ENCODE measurements at regions not wholly inside any gene's neighbourhood (a gene's known extent, or its start where the extent isn't known, plus 50 kb on each side); places are given as distances from the start of the nearest gene placed in this dataset.

DNA sequence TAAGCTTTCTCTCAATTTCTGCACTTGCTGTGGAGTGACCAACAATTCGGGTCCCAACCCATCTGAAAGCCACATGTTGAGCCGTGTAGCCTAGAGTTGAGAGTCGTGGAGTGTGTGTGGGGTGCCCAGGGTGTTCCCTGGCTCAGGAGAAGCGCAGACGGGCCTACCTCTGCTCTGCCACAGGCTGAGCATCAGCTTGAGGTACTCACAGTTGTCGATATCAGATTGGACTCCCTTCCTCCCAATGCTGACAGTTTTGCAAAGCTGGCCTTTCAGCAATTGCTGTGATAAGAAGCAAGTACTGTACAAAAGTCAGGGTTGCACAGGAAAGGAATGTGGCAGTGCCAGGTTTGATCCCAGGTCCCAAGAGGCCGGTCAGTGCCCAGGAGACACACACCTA is 133.4 kb upstream of the SPACA7 start:
- Histone ChIP-seq H3F3A (replicated peaks; ENCODE audit: low read depth) (no peaks in the 10 kb centered on the region), H4K20me1 (replicated peaks; ENCODE audit: insufficient read depth) (no peaks in the 10 kb centered on the region), H3K4me2 (no peak overlapping the region), H2AFZ (no peak overlapping the region), H3K79me2 (replicated peaks; ENCODE audit: insufficient read depth) (no peaks in the 10 kb centered on the region), H3K4me1 (ENCODE audit: insufficient read depth) (peaks cover 8% of the 10 kb centered on the region; the same call in 1 of the 2 replicates), H3K27ac (ENCODE audit: low read depth) (no peak overlapping the region), H3K27me3 (ENCODE audit: insufficient read depth) (no peaks in the 10 kb centered on the region), H3K9me2 (ENCODE audit: insufficient read depth) (no peaks in the 10 kb centered on the region; the same call in 1 of the 2 replicates), H3K4me3 (no peak overlapping the region), H3K36me3 (ENCODE audit: insufficient read depth) (no peaks in the 10 kb centered on the region)
- TF ChIP-seq EZH2phosphoT487 (IDR thresholded peaks at IDR 0.05; ENCODE audit: unreplicated experiment) (no peak), ZNF331 (CRISPR knock-in tag; IDR thresholded peaks at IDR 0.05; ENCODE audit: low read depth) (no peak), POLR2AphosphoS5 (IDR thresholded peaks at IDR 0.05; ENCODE audit: low read depth) (no peak), JUNB (IDR thresholded peaks at IDR 0.05; ENCODE audit: unreplicated experiment) (no peak), EZH2 (IDR thresholded peaks at IDR 0.05; ENCODE audit: low read depth, unreplicated experiment) (no peak), CREB1 (CRISPR knock-in tag; IDR thresholded peaks at IDR 0.05; ENCODE audit: low read depth) (no peak), STAT1 (IDR thresholded peaks at IDR 0.05; ENCODE audit: unreplicated experiment) (no peak), ZNF114 (CRISPR knock-in tag; IDR thresholded peaks at IDR 0.05) (no peak), NANOG (IDR thresholded peaks at IDR 0.05; ENCODE audit: borderline replicate concordance) (no peak)
- TF ChIP-seq, protein P1, sequence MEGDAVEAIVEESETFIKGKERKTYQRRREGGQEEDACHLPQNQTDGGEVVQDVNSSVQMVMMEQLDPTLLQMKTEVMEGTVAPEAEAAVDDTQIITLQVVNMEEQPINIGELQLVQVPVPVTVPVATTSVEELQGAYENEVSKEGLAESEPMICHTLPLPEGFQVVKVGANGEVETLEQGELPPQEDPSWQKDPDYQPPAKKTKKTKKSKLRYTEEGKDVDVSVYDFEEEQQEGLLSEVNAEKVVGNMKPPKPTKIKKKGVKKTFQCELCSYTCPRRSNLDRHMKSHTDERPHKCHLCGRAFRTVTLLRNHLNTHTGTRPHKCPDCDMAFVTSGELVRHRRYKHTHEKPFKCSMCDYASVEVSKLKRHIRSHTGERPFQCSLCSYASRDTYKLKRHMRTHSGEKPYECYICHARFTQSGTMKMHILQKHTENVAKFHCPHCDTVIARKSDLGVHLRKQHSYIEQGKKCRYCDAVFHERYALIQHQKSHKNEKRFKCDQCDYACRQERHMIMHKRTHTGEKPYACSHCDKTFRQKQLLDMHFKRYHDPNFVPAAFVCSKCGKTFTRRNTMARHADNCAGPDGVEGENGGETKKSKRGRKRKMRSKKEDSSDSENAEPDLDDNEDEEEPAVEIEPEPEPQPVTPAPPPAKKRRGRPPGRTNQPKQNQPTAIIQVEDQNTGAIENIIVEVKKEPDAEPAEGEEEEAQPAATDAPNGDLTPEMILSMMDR (conservative IDR thresholded peaks at IDR 0.05; ENCODE audit: low read depth in 2 of 2): no peak
- TF ChIP-seq, protein P2, sequence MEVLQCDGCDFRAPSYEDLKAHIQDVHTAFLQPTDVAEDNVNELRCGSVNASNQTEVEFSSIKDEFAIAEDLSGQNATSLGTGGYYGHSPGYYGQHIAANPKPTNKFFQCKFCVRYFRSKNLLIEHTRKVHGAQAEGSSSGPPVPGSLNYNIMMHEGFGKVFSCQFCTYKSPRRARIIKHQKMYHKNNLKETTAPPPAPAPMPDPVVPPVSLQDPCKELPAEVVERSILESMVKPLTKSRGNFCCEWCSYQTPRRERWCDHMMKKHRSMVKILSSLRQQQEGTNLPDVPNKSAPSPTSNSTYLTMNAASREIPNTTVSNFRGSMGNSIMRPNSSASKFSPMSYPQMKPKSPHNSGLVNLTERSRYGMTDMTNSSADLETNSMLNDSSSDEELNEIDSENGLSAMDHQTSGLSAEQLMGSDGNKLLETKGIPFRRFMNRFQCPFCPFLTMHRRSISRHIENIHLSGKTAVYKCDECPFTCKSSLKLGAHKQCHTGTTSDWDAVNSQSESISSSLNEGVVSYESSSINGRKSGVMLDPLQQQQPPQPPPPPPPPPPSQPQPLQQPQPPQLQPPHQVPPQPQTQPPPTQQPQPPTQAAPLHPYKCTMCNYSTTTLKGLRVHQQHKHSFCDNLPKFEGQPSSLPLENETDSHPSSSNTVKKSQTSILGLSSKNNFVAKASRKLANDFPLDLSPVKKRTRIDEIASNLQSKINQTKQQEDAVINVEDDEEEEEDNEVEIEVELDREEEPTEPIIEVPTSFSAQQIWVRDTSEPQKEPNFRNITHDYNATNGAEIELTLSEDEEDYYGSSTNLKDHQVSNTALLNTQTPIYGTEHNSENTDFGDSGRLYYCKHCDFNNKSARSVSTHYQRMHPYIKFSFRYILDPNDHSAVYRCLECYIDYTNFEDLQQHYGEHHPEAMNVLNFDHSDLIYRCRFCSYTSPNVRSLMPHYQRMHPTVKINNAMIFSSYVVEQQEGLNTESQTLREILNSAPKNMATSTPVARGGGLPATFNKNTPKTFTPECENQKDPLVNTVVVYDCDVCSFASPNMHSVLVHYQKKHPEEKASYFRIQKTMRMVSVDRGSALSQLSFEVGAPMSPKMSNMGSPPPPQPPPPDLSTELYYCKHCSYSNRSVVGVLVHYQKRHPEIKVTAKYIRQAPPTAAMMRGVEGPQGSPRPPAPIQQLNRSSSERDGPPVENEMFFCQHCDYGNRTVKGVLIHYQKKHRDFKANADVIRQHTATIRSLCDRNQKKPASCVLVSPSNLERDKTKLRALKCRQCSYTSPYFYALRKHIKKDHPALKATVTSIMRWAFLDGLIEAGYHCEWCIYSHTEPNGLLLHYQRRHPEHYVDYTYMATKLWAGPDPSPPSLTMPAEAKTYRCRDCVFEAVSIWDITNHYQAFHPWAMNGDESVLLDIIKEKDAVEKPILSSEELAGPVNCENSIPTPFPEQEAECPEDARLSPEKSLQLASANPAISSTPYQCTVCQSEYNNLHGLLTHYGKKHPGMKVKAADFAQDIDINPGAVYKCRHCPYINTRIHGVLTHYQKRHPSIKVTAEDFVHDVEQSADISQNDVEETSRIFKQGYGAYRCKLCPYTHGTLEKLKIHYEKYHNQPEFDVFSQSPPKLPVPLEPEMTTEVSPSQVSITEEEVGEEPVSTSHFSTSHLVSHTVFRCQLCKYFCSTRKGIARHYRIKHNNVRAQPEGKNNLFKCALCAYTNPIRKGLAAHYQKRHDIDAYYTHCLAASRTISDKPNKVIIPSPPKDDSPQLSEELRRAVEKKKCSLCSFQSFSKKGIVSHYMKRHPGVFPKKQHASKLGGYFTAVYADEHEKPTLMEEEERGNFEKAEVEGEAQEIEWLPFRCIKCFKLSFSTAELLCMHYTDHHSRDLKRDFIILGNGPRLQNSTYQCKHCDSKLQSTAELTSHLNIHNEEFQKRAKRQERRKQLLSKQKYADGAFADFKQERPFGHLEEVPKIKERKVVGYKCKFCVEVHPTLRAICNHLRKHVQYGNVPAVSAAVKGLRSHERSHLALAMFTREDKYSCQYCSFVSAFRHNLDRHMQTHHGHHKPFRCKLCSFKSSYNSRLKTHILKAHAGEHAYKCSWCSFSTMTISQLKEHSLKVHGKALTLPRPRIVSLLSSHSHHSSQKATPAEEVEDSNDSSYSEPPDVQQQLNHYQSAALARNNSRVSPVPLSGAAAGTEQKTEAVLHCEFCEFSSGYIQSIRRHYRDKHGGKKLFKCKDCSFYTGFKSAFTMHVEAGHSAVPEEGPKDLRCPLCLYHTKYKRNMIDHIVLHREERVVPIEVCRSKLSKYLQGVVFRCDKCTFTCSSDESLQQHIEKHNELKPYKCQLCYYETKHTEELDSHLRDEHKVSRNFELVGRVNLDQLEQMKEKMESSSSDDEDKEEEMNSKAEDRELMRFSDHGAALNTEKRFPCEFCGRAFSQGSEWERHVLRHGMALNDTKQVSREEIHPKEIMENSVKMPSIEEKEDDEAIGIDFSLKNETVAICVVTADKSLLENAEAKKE (CRISPR knock-in tag; IDR thresholded peaks at IDR 0.05): no peak
- TF ChIP-seq, protein P3, sequence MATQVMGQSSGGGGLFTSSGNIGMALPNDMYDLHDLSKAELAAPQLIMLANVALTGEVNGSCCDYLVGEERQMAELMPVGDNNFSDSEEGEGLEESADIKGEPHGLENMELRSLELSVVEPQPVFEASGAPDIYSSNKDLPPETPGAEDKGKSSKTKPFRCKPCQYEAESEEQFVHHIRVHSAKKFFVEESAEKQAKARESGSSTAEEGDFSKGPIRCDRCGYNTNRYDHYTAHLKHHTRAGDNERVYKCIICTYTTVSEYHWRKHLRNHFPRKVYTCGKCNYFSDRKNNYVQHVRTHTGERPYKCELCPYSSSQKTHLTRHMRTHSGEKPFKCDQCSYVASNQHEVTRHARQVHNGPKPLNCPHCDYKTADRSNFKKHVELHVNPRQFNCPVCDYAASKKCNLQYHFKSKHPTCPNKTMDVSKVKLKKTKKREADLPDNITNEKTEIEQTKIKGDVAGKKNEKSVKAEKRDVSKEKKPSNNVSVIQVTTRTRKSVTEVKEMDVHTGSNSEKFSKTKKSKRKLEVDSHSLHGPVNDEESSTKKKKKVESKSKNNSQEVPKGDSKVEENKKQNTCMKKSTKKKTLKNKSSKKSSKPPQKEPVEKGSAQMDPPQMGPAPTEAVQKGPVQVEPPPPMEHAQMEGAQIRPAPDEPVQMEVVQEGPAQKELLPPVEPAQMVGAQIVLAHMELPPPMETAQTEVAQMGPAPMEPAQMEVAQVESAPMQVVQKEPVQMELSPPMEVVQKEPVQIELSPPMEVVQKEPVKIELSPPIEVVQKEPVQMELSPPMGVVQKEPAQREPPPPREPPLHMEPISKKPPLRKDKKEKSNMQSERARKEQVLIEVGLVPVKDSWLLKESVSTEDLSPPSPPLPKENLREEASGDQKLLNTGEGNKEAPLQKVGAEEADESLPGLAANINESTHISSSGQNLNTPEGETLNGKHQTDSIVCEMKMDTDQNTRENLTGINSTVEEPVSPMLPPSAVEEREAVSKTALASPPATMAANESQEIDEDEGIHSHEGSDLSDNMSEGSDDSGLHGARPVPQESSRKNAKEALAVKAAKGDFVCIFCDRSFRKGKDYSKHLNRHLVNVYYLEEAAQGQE (IDR thresholded peaks at IDR 0.05; ENCODE audit: unreplicated experiment): no peak
- TF ChIP-seq, protein P4, sequence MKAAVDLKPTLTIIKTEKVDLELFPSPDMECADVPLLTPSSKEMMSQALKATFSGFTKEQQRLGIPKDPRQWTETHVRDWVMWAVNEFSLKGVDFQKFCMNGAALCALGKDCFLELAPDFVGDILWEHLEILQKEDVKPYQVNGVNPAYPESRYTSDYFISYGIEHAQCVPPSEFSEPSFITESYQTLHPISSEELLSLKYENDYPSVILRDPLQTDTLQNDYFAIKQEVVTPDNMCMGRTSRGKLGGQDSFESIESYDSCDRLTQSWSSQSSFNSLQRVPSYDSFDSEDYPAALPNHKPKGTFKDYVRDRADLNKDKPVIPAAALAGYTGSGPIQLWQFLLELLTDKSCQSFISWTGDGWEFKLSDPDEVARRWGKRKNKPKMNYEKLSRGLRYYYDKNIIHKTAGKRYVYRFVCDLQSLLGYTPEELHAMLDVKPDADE (IDR thresholded peaks at IDR 0.05): no peak
- peaks cover 14% of the 10 kb centered on the region for H3K9me3 Mint-ChIP-seq
- no peak overlapping the region for H3K4me3 Mint-ChIP-seq
- H3K27me3 Mint-ChIP-seq (ENCODE audit: insufficient read depth, low read depth, poor library complexity): peaks cover 8% of the 10 kb centered on the region
- no peak overlapping the region for H3K27ac Mint-ChIP-seq
- H3K36me3 Mint-ChIP-seq (ENCODE audit: low read depth): peaks cover 9% of the 10 kb centered on the region; the same call in 2 of the 3 replicates
- peaks cover 8% of the 10 kb centered on the region for H3K4me1 Mint-ChIP-seq
- no peak for ATAC-seq
- DNase-seq (ENCODE audit: low spot score): no peak

Measured in GM23338 (cell line).